GM23338 (cell line): ENCODE measurements at regions not wholly inside any gene's neighbourhood (a gene's known extent, or its start where the extent isn't known, plus 50 kb on each side); places are given as distances from the start of the nearest gene placed in this dataset.

Experiments used
- ATAC-seq: fragments of 200-7000 bp; cut with Tn5 transposase; 3 replicates; pipeline ENCODE4 v1.9.1; 2020
- DNase-seq: peaks from one replicate; pipeline ENCODE4 v3.0.0-alpha.2; 2015; ENCODE audit warnings: low spot score
- H2AFZ ChIP-seq: fragments of 200-600 bp; sonication (generic); 2 replicates; pipeline ENCODE4 v1.8.0; 2016; ENCODE audit warnings: antibody characterized with exemption, mild to moderate bottlenecking, moderate library complexity
- H3F3A ChIP-seq: fragments of 200-600 bp; sonication (generic); replicated peaks from 2 replicates; pipeline ENCODE4 v1.8.0; 2017; ENCODE audit warnings: antibody characterized with exemption, mixed run types, low read depth
- H3K27ac ChIP-seq: fragments of 200-600 bp; sonication (generic); 2 replicates; pipeline ENCODE4 v1.6.1; 2016; ENCODE audit warnings: low read depth
- H3K27me3 ChIP-seq: fragments of 200-600 bp; sonication (generic); 2 replicates; pipeline ENCODE4 v1.8.0; 2016; ENCODE audit warnings: mild to moderate bottlenecking, mixed run types, moderate library complexity; ENCODE audit not compliant: insufficient read depth
- H3K36me3 ChIP-seq: fragments of 200-600 bp; sonication (generic); 2 replicates; pipeline ENCODE4 v1.8.0; 2016; ENCODE audit warnings: mild to moderate bottlenecking; ENCODE audit not compliant: insufficient read depth
- H3K4me1 ChIP-seq: fragments of 200-600 bp; sonication (generic); 2 replicates; pipeline ENCODE4 v1.8.0; 2016; ENCODE audit warnings: mild to moderate bottlenecking, moderate library complexity; ENCODE audit not compliant: insufficient read depth
- H3K4me2 ChIP-seq: fragments of 200-600 bp; sonication (generic); 2 replicates; pipeline ENCODE4 v1.7.1; 2017; ENCODE audit warnings: mixed run types
- H3K4me3 ChIP-seq: fragments of 200-600 bp; sonication (generic); 2 replicates; pipeline ENCODE4 v1.6.1; 2016; ENCODE audit warnings: mixed run types
- H3K79me2 ChIP-seq: fragments of 200-600 bp; sonication (generic); replicated peaks from 2 replicates; pipeline ENCODE4 v1.8.0; 2017; ENCODE audit warnings: mild to moderate bottlenecking; ENCODE audit not compliant: insufficient read depth
- H3K9me2 ChIP-seq: fragments of 200-600 bp; sonication (generic); 2 replicates; pipeline ENCODE4 v1.8.0; 2017; ENCODE audit not compliant: insufficient read depth
- H4K20me1 ChIP-seq: fragments of 200-600 bp; sonication (generic); replicated peaks from 2 replicates; pipeline ENCODE4 v1.8.0; 2017; ENCODE audit warnings: mild to moderate bottlenecking; ENCODE audit not compliant: insufficient read depth
- H3K27ac Mint-ChIP-seq: 2 replicates; pipeline ENCODE4 v1.8.0; 2020; ENCODE audit warnings: inconsistent platforms, mild to moderate bottlenecking, moderate library complexity, mixed read lengths
- H3K27me3 Mint-ChIP-seq: 3 replicates; pipeline ENCODE4 v1.8.0; 2022; ENCODE audit warnings: low read depth, mild to moderate bottlenecking, moderate library complexity, mixed read lengths, inconsistent platforms; ENCODE audit not compliant: insufficient read depth, poor library complexity
- H3K36me3 Mint-ChIP-seq: 3 replicates; pipeline ENCODE4 v1.8.0; 2021; ENCODE audit warnings: low read depth, mild to moderate bottlenecking, inconsistent platforms, moderate library complexity, mixed read lengths
- H3K4me1 Mint-ChIP-seq: 3 replicates; pipeline ENCODE4 v1.8.0; 2020; ENCODE audit warnings: mild to moderate bottlenecking, inconsistent platforms, mixed read lengths
- H3K4me3 Mint-ChIP-seq: 3 replicates; pipeline ENCODE4 v1.8.0; 2021; ENCODE audit warnings: moderate library complexity, mild to moderate bottlenecking, inconsistent platforms, mixed read lengths
- H3K9me3 Mint-ChIP-seq: 3 replicates; pipeline ENCODE4 v1.8.0; 2020; ENCODE audit warnings: moderate library complexity, mild to moderate bottlenecking, inconsistent platforms, mixed read lengths
- CREB1 ChIP-seq: fragments of 250-450 bp; sonication (Bioruptor Pico); IDR thresholded peaks from 2 replicates; pipeline ENCODE4 v1.5.0; 2020; ENCODE audit warnings: low read depth, mild to moderate bottlenecking, moderate library complexity
- CTCF ChIP-seq, 2 experiments: fragments of 200-600 bp in 1 of 2; sonication (generic) in 1 of 2; conservative IDR thresholded peaks; 2 replicates each; pipeline versions ENCODE4 v1.5.1 to v1.6.1; 2016 to 2017; ENCODE audit warnings: antibody characterized with exemption in 2 of 2, low read depth in 2 of 2, mild to moderate bottlenecking in 2 of 2, moderate library complexity in 1 of 2
- ETS1 ChIP-seq: IDR thresholded peaks from 2 replicates; pipeline ENCODE4 v1.6.1; 2016; ENCODE audit warnings: antibody characterized with exemption
- EZH2 ChIP-seq: fragments of 200-600 bp; sonication (generic); IDR thresholded peaks from one replicate; pipeline ENCODE4 v1.8.0; 2017; ENCODE audit warnings: antibody characterized with exemption, mild to moderate bottlenecking, low read depth; ENCODE audit not compliant: unreplicated experiment
- EZH2phosphoT487 ChIP-seq: fragments of 200-600 bp; sonication (generic); IDR thresholded peaks from one replicate; pipeline ENCODE4 v1.8.1; 2018; ENCODE audit warnings: antibody characterized with exemption; ENCODE audit not compliant: unreplicated experiment
- JUNB ChIP-seq: IDR thresholded peaks from one replicate; pipeline ENCODE4 v1.6.1; 2016; ENCODE audit warnings: antibody characterized with exemption; ENCODE audit not compliant: unreplicated experiment
- NANOG ChIP-seq: IDR thresholded peaks from 2 replicates; pipeline ENCODE4 v1.6.1; 2016; ENCODE audit warnings: antibody characterized with exemption, borderline replicate concordance
- POLR2AphosphoS5 ChIP-seq: IDR thresholded peaks from 2 replicates; pipeline ENCODE4 v1.6.1; 2016; ENCODE audit warnings: antibody characterized with exemption, low read depth
- REST ChIP-seq: IDR thresholded peaks from one replicate; pipeline ENCODE4 v1.6.1; 2018; ENCODE audit warnings: antibody characterized with exemption; ENCODE audit not compliant: unreplicated experiment
- STAT1 ChIP-seq: IDR thresholded peaks from one replicate; pipeline ENCODE4 v1.6.1; 2016; ENCODE audit warnings: antibody characterized with exemption; ENCODE audit not compliant: unreplicated experiment
- ZNF114 ChIP-seq: fragments of 250-450 bp; sonication (Bioruptor Pico); IDR thresholded peaks from 2 replicates; pipeline ENCODE4 v1.5.0; 2020; ENCODE audit warnings: mild to moderate bottlenecking, moderate library complexity
- ZNF331 ChIP-seq: fragments of 250-450 bp; sonication (Bioruptor Pico); IDR thresholded peaks from 2 replicates; pipeline ENCODE4 v1.5.0; 2020; ENCODE audit warnings: low read depth, mild to moderate bottlenecking, moderate library complexity
- ZNF462 ChIP-seq: fragments of 250-450 bp; sonication (Bioruptor Pico); IDR thresholded peaks from 2 replicates; pipeline ENCODE4 v1.5.0; 2020; ENCODE audit warnings: mild to moderate bottlenecking, moderate library complexity

- Histone ChIP-seq H3F3A (no peaks in the 10 kb centered on the region), H3K27ac (no peak overlapping the region), H3K4me1 (no peaks in the 10 kb centered on the region), H3K9me2 (no peaks in the 10 kb centered on the region), H4K20me1 (no peaks in the 10 kb centered on the region), H3K4me3 (no peak overlapping the region), H2AFZ (no peak overlapping the region), H3K36me3 (no peaks in the 10 kb centered on the region), H3K79me2 (no peaks in the 10 kb centered on the region), H3K4me2 (no peak overlapping the region), H3K27me3 (no peaks in the 10 kb centered on the region)
- peaks cover 2% of the 10 kb centered on the region; the same call in 1 of the 3 replicates for H3K4me1 Mint-ChIP-seq
- DNase-seq: no peak
- no peak overlapping the region for H3K4me3 Mint-ChIP-seq
- no peak overlapping the region for H3K27ac Mint-ChIP-seq
- no peak for ATAC-seq
- peaks cover 24% of the 10 kb centered on the region for H3K27me3 Mint-ChIP-seq
- H3K36me3 Mint-ChIP-seq: peaks cover 21% of the 10 kb centered on the region
- H3K9me3 Mint-ChIP-seq: peaks cover 84% of the 10 kb centered on the region
- no peak for TF ChIP-seq JUNB
- TF ChIP-seq NANOG: no peak
- no peak for TF ChIP-seq EZH2
- no peak for TF ChIP-seq ZNF114 (CRISPR knock-in tag)
- TF ChIP-seq ZNF331 (CRISPR knock-in tag): no peak
- no peak for TF ChIP-seq POLR2AphosphoS5
- no peak for TF ChIP-seq EZH2phosphoT487
- TF ChIP-seq CREB1 (CRISPR knock-in tag): no peak
- no peak for TF ChIP-seq REST
- no peak for TF ChIP-seq ETS1
- no peak for TF ChIP-seq ZNF462 (CRISPR knock-in tag)
- TF ChIP-seq STAT1: no peak
- TF ChIP-seq CTCF (conservative IDR thresholded peaks at IDR 0.05; ENCODE audit: low read depth in 2 of 2): no peak
These were observed 118.5 kb upstream of the C1orf174 start for GRCh38 chr1:4018466-4019146.
